Cardiac muscle cell (in vitro differentiated cells and primary cell): ENCODE measurements at regions not wholly inside any gene's neighbourhood (a gene's known extent, or its start where the extent isn't known, plus 50 kb on each side); places are given as distances from the start of the nearest gene placed in this dataset.

Source experiments
- DNase-seq, 2 donors: peaks; one replicate each; pipeline versions ENCODE4 v3.0.0 to v3.0.0-alpha.2; 2010 to 2017; ENCODE audit warnings: low read depth in 1 of 2, low spot score in 1 of 2
- H3K27ac ChIP-seq: fragments of 200-600 bp; sonication (generic); 2 replicates; pipeline ENCODE4 v1.5.1; 2016
- H3K27me3 ChIP-seq: fragments of 200-600 bp; sonication (generic); 2 replicates; pipeline ENCODE4 v1.6.0; 2016; ENCODE audit warnings: control low read depth
- H3K36me3 ChIP-seq: fragments of 200-600 bp; sonication (generic); 2 replicates; pipeline ENCODE4 v1.5.1; 2016; ENCODE audit warnings: control low read depth
- H3K4me1 ChIP-seq: fragments of 200-600 bp; sonication (generic); 2 replicates; pipeline ENCODE4 v1.8.1; 2017; ENCODE audit warnings: low read depth, mild to moderate bottlenecking, mixed run types
- H3K4me3 ChIP-seq: fragments of 200-600 bp; sonication (generic); 2 replicates; pipeline ENCODE4 v1.5.1; 2016; ENCODE audit warnings: mild to moderate bottlenecking
- H3K9me3 ChIP-seq: fragments of 200-600 bp; sonication (generic); 2 replicates; pipeline ENCODE4 v1.5.1; 2017; ENCODE audit warnings: low read depth, mild to moderate bottlenecking, control low read depth
- CTCF ChIP-seq: IDR thresholded peaks from 2 replicates; pipeline ENCODE4 v1.5.1; 2012; ENCODE audit warnings: low read depth, mild to moderate bottlenecking, low read length

GRCh38 chr1:209326831-209327230 is 256.7 kb upstream of the CAMK1G start:
- H3K27ac ChIP-seq: no peak overlapping the region
- no peak for DNase-seq
- no peak for TF ChIP-seq CTCF
- no peaks in the 10 kb centered on the region for H3K9me3 ChIP-seq
- H3K4me1 ChIP-seq: no peaks in the 10 kb centered on the region
- H3K36me3 ChIP-seq: no peaks in the 10 kb centered on the region
- no peak overlapping the region for H3K4me3 ChIP-seq
- no peaks in the 10 kb centered on the region for H3K27me3 ChIP-seq

GRCh38 chr1:209328196-209328595 is 255.3 kb upstream of the CAMK1G start:
- H3K9me3 ChIP-seq: no peaks in the 10 kb centered on the region
- no peak for DNase-seq
- no peaks in the 10 kb centered on the region for H3K27me3 ChIP-seq
- no peak for TF ChIP-seq CTCF
- H3K36me3 ChIP-seq: no peaks in the 10 kb centered on the region
- no peak overlapping the region for H3K27ac ChIP-seq
- no peak overlapping the region for H3K4me3 ChIP-seq
- H3K4me1 ChIP-seq: no peaks in the 10 kb centered on the region

GRCh38 chr1:209335178-209335577 is 248.3 kb upstream of the CAMK1G start:
- peaks cover 10% of the 10 kb centered on the region for H3K4me1 ChIP-seq
- DNase-seq: peak; percentile 23 to 70
- no peak overlapping the region for H3K4me3 ChIP-seq
- no peak overlapping the region for H3K27ac ChIP-seq
- peak; percentile 89 for TF ChIP-seq CTCF
- no peaks in the 10 kb centered on the region for H3K36me3 ChIP-seq
- H3K27me3 ChIP-seq: no peaks in the 10 kb centered on the region
- H3K9me3 ChIP-seq: no peaks in the 10 kb centered on the region

- no peak for DNase-seq
- Histone ChIP-seq H3K36me3 (no peaks in the 10 kb centered on the region), H3K27ac (peak overlapping the region; percentile 53), H3K4me1 (peaks cover 46% of the 10 kb centered on the region), H3K4me3 (no peak overlapping the region), H3K9me3 (no peaks in the 10 kb centered on the region), H3K27me3 (no peaks in the 10 kb centered on the region)
- TF ChIP-seq CTCF: no peak
Measured at GRCh38 chr1:209341146-209341545, 242.4 kb upstream of the CAMK1G start.

GRCh38 chr1:209341673-209342420 is 241.7 kb upstream of the CAMK1G start:
- DNase-seq: no peak
- H3K27me3 ChIP-seq: no peaks in the 10 kb centered on the region
- H3K4me3 ChIP-seq: no peak overlapping the region
- no peak overlapping the region for H3K27ac ChIP-seq
- peaks cover 46% of the 10 kb centered on the region for H3K4me1 ChIP-seq
- H3K36me3 ChIP-seq: no peaks in the 10 kb centered on the region
- H3K9me3 ChIP-seq: no peaks in the 10 kb centered on the region
- TF ChIP-seq CTCF: no peak
